ENCODE measurements at regions not wholly inside any gene's neighbourhood (a gene's known extent, or its start where the extent isn't known, plus 50 kb on each side); places are given as distances from the start of the nearest gene placed in this dataset.
"Not testable (repeated sequence)": the region's sequence is repeated elsewhere in the genome, so short reads cannot be mapped to it uniquely, and the experiment has no call there.

- H3K4me1 ChIP-seq (ENCODE audit: low read length) = peaks cover 17% of the 10 kb centered on the region
- peaks cover 3% of the 10 kb centered on the region for H3K36me3 ChIP-seq (replicated peaks; ENCODE audit: low read depth, low read length)
- no peak overlapping the region for H2AFZ ChIP-seq (ENCODE audit: low read depth, low read length)
- no peaks in the 10 kb centered on the region for H3K79me2 ChIP-seq (ENCODE audit: low read length)
- H3K27me3 ChIP-seq (ENCODE audit: low read depth, low read length) = no peaks in the 10 kb centered on the region
- no peak overlapping the region for H3K27ac ChIP-seq (ENCODE audit: low read length)
- TF ChIP-seq CTCF (IDR thresholded peaks at IDR 0.05; ENCODE audit: low read depth, low read length) = no peak
- no peak for TF ChIP-seq EZH2phosphoT487 (IDR thresholded peaks at IDR 0.05; ENCODE audit: low read depth)
- H3K4me2 ChIP-seq (ENCODE audit: low read length) = no peak overlapping the region
- H3K9me3 ChIP-seq (ENCODE audit: insufficient read depth, low read length) = no peaks in the 10 kb centered on the region
- H3K4me3 ChIP-seq (ENCODE audit: low read length) = no peak overlapping the region
- no peak overlapping the region for H3K9ac ChIP-seq (ENCODE audit: low read length)
- H4K20me1 ChIP-seq (ENCODE audit: insufficient read depth, low read length) = no peaks in the 10 kb centered on the region
Observed at GRCh38 chr21:24428591-24429199, 1178.6 kb downstream of the MRPL39 start.

GRCh38 chr21:24424776-24425175, 1182.5 kb downstream of the MRPL39 start:
- no peak overlapping the region for H3K9ac ChIP-seq (ENCODE audit: low read length)
- H3K79me2 ChIP-seq (ENCODE audit: low read length) = no peaks in the 10 kb centered on the region
- 0 out of 2 replicates have a peak, but pooled peaks cover 1% of the 10 kb centered on the region for H3K9me3 ChIP-seq (ENCODE audit: insufficient read depth, low read length)
- H3K27me3 ChIP-seq (ENCODE audit: low read depth, low read length) = no peaks in the 10 kb centered on the region
- H3K36me3 ChIP-seq (replicated peaks; ENCODE audit: low read depth, low read length) = peaks cover 3% of the 10 kb centered on the region
- H3K27ac ChIP-seq (ENCODE audit: low read length) = peak overlapping the region; percentile 53
- TF ChIP-seq EZH2phosphoT487 (IDR thresholded peaks at IDR 0.05; ENCODE audit: low read depth) (no peak), CTCF (IDR thresholded peaks at IDR 0.05; ENCODE audit: low read depth, low read length) (no peak)
- peak overlapping the region; percentile 18; the same call in 1 of the 2 replicates for H3K4me2 ChIP-seq (ENCODE audit: low read length)
- H3K4me3 ChIP-seq (ENCODE audit: low read length) = no peak overlapping the region
- H4K20me1 ChIP-seq (ENCODE audit: insufficient read depth, low read length) = no peaks in the 10 kb centered on the region
- H3K4me1 ChIP-seq (ENCODE audit: low read length) = peaks cover 36% of the 10 kb centered on the region
- no peak overlapping the region for H2AFZ ChIP-seq (ENCODE audit: low read depth, low read length)

- Histone ChIP-seq H3K4me3 (ENCODE audit: low read length) (no peak overlapping the region), H3K4me2 (ENCODE audit: low read length) (no peak overlapping the region), H3K27me3 (ENCODE audit: low read depth, low read length) (no peaks in the 10 kb centered on the region), H3K9ac (ENCODE audit: low read length) (no peak overlapping the region), H3K79me2 (ENCODE audit: low read length) (no peaks in the 10 kb centered on the region), H2AFZ (ENCODE audit: low read depth, low read length) (no peak overlapping the region), H3K9me3 (ENCODE audit: insufficient read depth, low read length) (0 out of 2 replicates have a peak, but pooled peaks cover 6% of the 10 kb centered on the region), H4K20me1 (ENCODE audit: insufficient read depth, low read length) (no peaks in the 10 kb centered on the region), H3K36me3 (replicated peaks; ENCODE audit: low read depth, low read length) (peaks cover 3% of the 10 kb centered on the region), H3K4me1 (ENCODE audit: low read length) (peaks cover 36% of the 10 kb centered on the region), H3K27ac (ENCODE audit: low read length) (no peak overlapping the region)
- no peak for TF ChIP-seq CTCF (IDR thresholded peaks at IDR 0.05; ENCODE audit: low read depth, low read length)
- no peak for TF ChIP-seq EZH2phosphoT487 (IDR thresholded peaks at IDR 0.05; ENCODE audit: low read depth)
Observed at GRCh38 chr21:24423546-24423945, 1183.7 kb downstream of the MRPL39 start.

- Histone ChIP-seq H3K4me2 (ENCODE audit: low read length) (no peak overlapping the region), H3K4me1 (ENCODE audit: low read length) (peaks cover 36% of the 10 kb centered on the region), H3K79me2 (ENCODE audit: low read length) (no peaks in the 10 kb centered on the region), H3K9ac (ENCODE audit: low read length) (no peak overlapping the region), H3K27ac (ENCODE audit: low read length) (no peak overlapping the region), H2AFZ (ENCODE audit: low read depth, low read length) (no peak overlapping the region), H4K20me1 (ENCODE audit: insufficient read depth, low read length) (no peaks in the 10 kb centered on the region), H3K4me3 (ENCODE audit: low read length) (no peak overlapping the region), H3K9me3 (ENCODE audit: insufficient read depth, low read length) (0 out of 2 replicates have a peak, but pooled peaks cover 6% of the 10 kb centered on the region), H3K27me3 (ENCODE audit: low read depth, low read length) (no peaks in the 10 kb centered on the region), H3K36me3 (replicated peaks; ENCODE audit: low read depth, low read length) (peaks cover 3% of the 10 kb centered on the region)
- TF ChIP-seq EZH2phosphoT487 (IDR thresholded peaks at IDR 0.05; ENCODE audit: low read depth) (no peak), CTCF (IDR thresholded peaks at IDR 0.05; ENCODE audit: low read depth, low read length) (no peak)
Observed at GRCh38 chr21:24420689-24421088, 1186.6 kb downstream of the MRPL39 start.

GRCh38 chr21:24419641-24420040, 1187.6 kb downstream of the MRPL39 start:
- not testable (repeated sequence) for H3K27ac ChIP-seq (ENCODE audit: low read length); H3K36me3 ChIP-seq (replicated peaks; ENCODE audit: low read depth, low read length); H4K20me1 ChIP-seq (ENCODE audit: insufficient read depth, low read length); H2AFZ ChIP-seq (ENCODE audit: low read depth, low read length); H3K27me3 ChIP-seq (ENCODE audit: low read depth, low read length); H3K4me3 ChIP-seq (ENCODE audit: low read length); H3K79me2 ChIP-seq (ENCODE audit: low read length); H3K4me2 ChIP-seq (ENCODE audit: low read length); H3K9me3 ChIP-seq (ENCODE audit: insufficient read depth, low read length); H3K9ac ChIP-seq (ENCODE audit: low read length)
- peaks cover 28% of the 10 kb centered on the region for H3K4me1 ChIP-seq (ENCODE audit: low read length)

Measured in OCI-LY3 (cell line).